ENCODE measurements at regions not wholly inside any gene's neighbourhood (a gene's known extent, or its start where the extent isn't known, plus 50 kb on each side); places are given as distances from the start of the nearest gene placed in this dataset.

- Histone ChIP-seq H3K79me2 (ENCODE audit: insufficient read depth, low read depth, low read length) (no peaks in the 10 kb centered on the region), H3K4me1 (ENCODE audit: insufficient read depth, low read length, poor library complexity, severe bottlenecking) (no peaks in the 10 kb centered on the region), H3K4me2 (ENCODE audit: low read length) (no peak overlapping the region), H2AFZ (ENCODE audit: low read length) (no peak overlapping the region), H3K9me3 (ENCODE audit: low read length) (no peaks in the 10 kb centered on the region), H3K36me3 (ENCODE audit: insufficient read depth, low read length) (no peaks in the 10 kb centered on the region), H3K9me2 (ENCODE audit: insufficient read depth, low read length) (no peaks in the 10 kb centered on the region), H3K27ac (ENCODE audit: low read depth, low read length, poor library complexity, severe bottlenecking) (no peak overlapping the region), H4K20me1 (ENCODE audit: insufficient read depth, low read length) (no peaks in the 10 kb centered on the region), H3K4me3 (ENCODE audit: low read depth, low read length, poor library complexity, severe bottlenecking) (no peak overlapping the region)
- ChIA-PET CTCF (ENCODE audit: unreplicated experiment) (no interaction called here), POLR2A (no interaction called here)
- intact Hi-C loops (cut with micrococcal nuclease; ENCODE audit: unreplicated experiment) = no loop called here
- TF ChIP-seq CTCF (conservative IDR thresholded peaks at IDR 0.05; ENCODE audit: low read length) (no peak), EZH2phosphoT487 (IDR thresholded peaks at IDR 0.05; ENCODE audit: borderline replicate concordance, low read depth, low read length) (no peak)
- no TSS peak for BruUV-seq (replicated peaks)
- DNase-seq (ENCODE audit: low spot score) = no peak
Observed at GRCh38 chr12:65748332-65748731, 76.0 kb upstream of the HMGA2 start.

GRCh38 chr12:65754290-65754689 lies 70.0 kb upstream of the HMGA2 start:
- CTCF ChIA-PET (ENCODE audit: unreplicated experiment) = no interaction called here

More at GRCh38 chr12:65754290-65754689, 70.0 kb upstream of the HMGA2 start:
- TF ChIP-seq CTCF (conservative IDR thresholded peaks at IDR 0.05; ENCODE audit: low read length) = no peak
- no peak for TF ChIP-seq EZH2phosphoT487 (IDR thresholded peaks at IDR 0.05; ENCODE audit: borderline replicate concordance, low read depth, low read length)
- BruUV-seq (replicated peaks) = no TSS peak
- no peak overlapping the region for H3K4me2 ChIP-seq (ENCODE audit: low read length)
- H3K36me3 ChIP-seq (ENCODE audit: insufficient read depth, low read length) = no peaks in the 10 kb centered on the region
- POLR2A ChIA-PET = interaction anchor here (0.6 kb wide), 1 partner anchor 923 kb away, joined by 3 read pairs; no protein-coding TSS in a partner anchor
- H3K4me3 ChIP-seq (ENCODE audit: low read depth, low read length, poor library complexity, severe bottlenecking) = no peak overlapping the region
- intact Hi-C loops (cut with micrococcal nuclease; ENCODE audit: unreplicated experiment) = no loop called here
- no peaks in the 10 kb centered on the region for H3K4me1 ChIP-seq (ENCODE audit: insufficient read depth, low read length, poor library complexity, severe bottlenecking)
- DNase-seq (ENCODE audit: low spot score) = no peak
- H3K27ac ChIP-seq (ENCODE audit: low read depth, low read length, poor library complexity, severe bottlenecking) = no peak overlapping the region
- H2AFZ ChIP-seq (ENCODE audit: low read length) = no peak overlapping the region
- no peaks in the 10 kb centered on the region for H3K9me3 ChIP-seq (ENCODE audit: low read length)
- no peaks in the 10 kb centered on the region for H4K20me1 ChIP-seq (ENCODE audit: insufficient read depth, low read length)
- no peaks in the 10 kb centered on the region for H3K79me2 ChIP-seq (ENCODE audit: insufficient read depth, low read depth, low read length)
- no peaks in the 10 kb centered on the region for H3K9me2 ChIP-seq (ENCODE audit: insufficient read depth, low read length)

Measured in OCI-LY7 (cell line).